ENCODE measurements at regions not wholly inside any gene's neighbourhood (a gene's known extent, or its start where the extent isn't known, plus 50 kb on each side); places are given as distances from the start of the nearest gene placed in this dataset.
A peak's percentile ranks its signal among the peaks of the same experiment; 100 is the strongest.
"Not testable (repeated sequence)": the region's sequence is repeated elsewhere in the genome, so short reads cannot be mapped to it uniquely, and the experiment has no call there.

- not testable (repeated sequence) for H3K27ac ChIP-seq
Observed at GRCh38 chr2:113386780-113387433, 50.6 kb upstream of the ZNG1B start.

GRCh38 chr2:113379621-113380020 is 57.9 kb upstream of the ZNG1B start:
- H3K27ac ChIP-seq: not testable (repeated sequence)

DNA sequence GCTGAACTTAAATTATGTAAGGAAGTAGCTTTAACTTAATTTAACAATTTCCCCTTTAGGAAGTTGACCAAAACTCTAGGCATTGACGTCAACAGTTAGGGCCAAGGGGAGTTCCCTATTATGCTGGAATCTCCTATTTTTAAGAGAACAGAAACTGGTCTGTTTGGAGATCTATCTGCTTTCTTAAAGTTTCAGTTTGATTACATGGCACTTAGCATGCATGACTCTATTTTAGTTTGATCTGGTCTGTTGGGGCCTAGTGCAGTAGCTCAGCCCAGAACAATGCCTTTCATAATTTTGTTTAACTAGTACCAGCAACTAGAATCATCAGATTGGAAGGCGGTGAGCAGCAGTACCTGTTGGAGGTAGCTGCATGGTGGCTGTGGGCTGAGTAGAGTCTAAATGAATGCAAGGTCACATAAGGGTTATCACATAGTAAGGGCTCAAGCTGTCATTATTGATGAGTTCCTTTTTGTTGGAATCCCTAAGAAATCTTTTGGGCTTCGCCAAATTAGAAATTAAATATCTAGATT is 60.5 kb upstream of the ZNG1B start:
- TF ChIP-seq ZFX (IDR thresholded peaks at IDR 0.05) (no peak), CTCF (conservative IDR thresholded peaks at IDR 0.05) (no peak)
- no peak overlapping the region for H3K27ac ChIP-seq

- H3K27ac ChIP-seq: no peak overlapping the region
- TF ChIP-seq ZFX (IDR thresholded peaks at IDR 0.05) (no peak), CTCF (conservative IDR thresholded peaks at IDR 0.05) (no peak)
Observed at GRCh38 chr2:113376253-113376912, 61.1 kb upstream of the ZNG1B start.

- not testable (repeated sequence) for H3K27ac ChIP-seq
Observed at GRCh38 chr2:113374857-113375256, 62.6 kb upstream of the ZNG1B start.

GRCh38 chr2:113372258-113372834 is 65.1 kb upstream of the ZNG1B start:
- H3K27ac ChIP-seq: not testable (repeated sequence)

GRCh38 chr2:113370478-113371091 is 66.9 kb upstream of the ZNG1B start:
- no peak overlapping the region for H3K27ac ChIP-seq
- TF ChIP-seq CTCF (conservative IDR thresholded peaks at IDR 0.05) (peak; percentile 66), ZFX (IDR thresholded peaks at IDR 0.05) (no peak)

DNA sequence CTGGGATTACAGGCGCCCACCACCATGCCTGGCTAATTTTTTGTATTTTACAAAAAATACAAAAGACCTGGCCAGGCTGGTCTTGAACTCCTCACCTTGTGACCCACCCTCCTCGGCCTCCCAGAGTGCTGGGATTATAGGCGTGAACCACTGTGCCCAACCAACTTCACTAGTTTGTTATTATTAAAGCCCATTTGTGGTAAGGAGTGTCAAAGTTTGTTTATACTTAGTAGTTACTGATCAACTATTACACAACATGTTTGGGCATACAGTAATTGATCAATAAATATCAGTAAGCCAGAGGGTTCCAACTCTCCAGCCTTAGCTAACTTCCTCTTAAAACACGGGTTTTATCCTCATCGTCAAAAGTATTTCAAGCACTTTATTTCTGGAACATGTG is 67.5 kb upstream of the ZNG1B start:
- no peak for TF ChIP-seq ZFX (IDR thresholded peaks at IDR 0.05)
- TF ChIP-seq CTCF (conservative IDR thresholded peaks at IDR 0.05): no peak
- H3K27ac ChIP-seq: no peak overlapping the region

- H3K27ac ChIP-seq: not testable (repeated sequence)
Observed at GRCh38 chr2:113368581-113368980, 68.9 kb upstream of the ZNG1B start.

DNA sequence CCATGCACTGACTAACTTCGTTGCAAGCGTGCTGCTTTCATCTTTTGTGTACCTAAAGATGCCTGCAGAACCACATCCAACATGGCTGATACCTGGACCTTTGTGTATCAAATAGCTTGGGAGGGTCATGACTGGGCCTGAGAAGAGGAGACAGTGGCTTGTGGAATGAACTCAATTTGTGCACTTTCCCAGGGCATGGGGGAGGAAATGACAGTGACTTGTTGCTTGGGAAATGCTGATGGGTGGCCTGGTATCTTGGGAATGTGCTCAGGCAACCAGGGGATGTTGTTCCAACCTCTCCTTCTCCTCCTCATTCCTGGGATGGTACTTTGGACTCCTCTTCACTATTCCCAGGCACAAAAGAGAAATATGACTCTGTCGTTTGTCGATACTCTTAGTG is 70.7 kb upstream of the ZNG1B start:
- H3K27ac ChIP-seq: not testable (repeated sequence)

DNA sequence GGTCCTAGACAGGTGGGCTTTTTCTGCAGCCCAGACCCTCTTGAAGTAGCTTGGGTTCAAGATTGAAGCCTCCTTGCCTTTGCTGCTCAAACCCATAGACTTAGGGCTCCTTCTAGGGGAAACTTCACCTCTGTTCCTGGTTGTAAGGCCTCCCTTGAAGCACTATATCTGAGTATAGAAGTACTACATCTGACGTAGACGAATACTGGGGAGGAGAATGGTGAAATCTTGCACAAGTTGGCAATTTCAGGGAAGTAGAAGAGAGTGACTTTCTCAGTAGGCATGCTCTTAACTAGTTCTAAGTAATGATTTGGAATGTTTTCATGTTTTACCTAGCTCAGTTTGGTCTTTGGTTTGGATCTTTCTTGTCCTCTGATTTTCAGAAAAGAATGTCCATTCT is 71.7 kb upstream of the ZNG1B start:
- not testable (repeated sequence) for H3K27ac ChIP-seq

DNA sequence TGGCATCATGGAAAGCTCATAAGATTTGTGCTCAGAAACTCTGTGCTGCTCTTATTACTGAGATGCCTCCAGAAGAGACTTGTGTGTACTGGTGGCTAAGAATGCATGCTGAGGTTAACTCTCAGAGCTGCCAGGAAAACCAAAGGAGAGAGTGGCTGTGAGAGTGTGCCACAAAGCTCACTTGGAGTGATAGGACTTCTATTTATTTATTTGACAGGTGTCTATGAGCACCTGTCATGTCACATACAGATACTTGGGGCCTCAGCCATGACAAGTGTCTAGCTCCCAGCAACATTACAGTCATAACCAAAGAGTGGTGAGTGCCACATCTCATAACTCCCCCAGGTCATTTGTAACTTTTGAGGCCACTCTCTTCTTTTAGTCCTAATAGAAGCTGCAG is 72.2 kb upstream of the ZNG1B start:
- not testable (repeated sequence) for H3K27ac ChIP-seq

Measured in C4-2B (cell line).